A549 (cell line): ENCODE measurements at regions not wholly inside any gene's neighbourhood (a gene's known extent, or its start where the extent isn't known, plus 50 kb on each side); places are given as distances from the start of the nearest gene placed in this dataset.

Experiments used
- ATAC-seq, 2 experiments: fragments of 200-7000 bp in 1 of 2; fragments of >200 bp in 1 of 2; cut with Nextera tagmentation in 1 of 2; cut with Tn5 transposase in 1 of 2; 3 replicates each; pipeline versions ENCODE4 v1.8.0 to v1.9.1; 2018 to 2020; ENCODE audit warnings: mild to moderate bottlenecking in 1 of 2, moderate library complexity in 1 of 2
- CTCF ChIA-PET: fragments of 300-600 bp; sonication (Branson Sonifier 250); formaldehyde crosslinking; extraction: SDS; loops from one replicate; lab custom pipeline; 2021; ENCODE audit warnings: antibody characterized with exemption, inconsistent platforms; lab: Yijun Ruan, JAX
- POLR2A ChIA-PET: fragments of 350-600 bp; formaldehyde crosslinking; extraction: SDS; loops from one replicate; lab custom pipeline; 2021; ENCODE audit warnings: antibody characterized with exemption, inconsistent platforms; lab: Yijun Ruan, JAX
- DNase-seq, 2 experiments: peaks; one replicate each; pipeline versions ENCODE4 v3.0.0 to v3.0.0-alpha.2; 2011 to 2016; ENCODE audit warnings: low read depth in 1 of 2, low spot score in 1 of 2
- FAIRE-seq: peaks from 2 replicates; lab custom pipeline; 2011; peaks lifted over from hg19 to GRCh38; lab: Jason Lieb, UNC
- H3K27ac ChIP-seq, 2 experiments: fragments of >200 bp; sonication (Bioruptor Twin); formaldehyde crosslinking; 3 replicates each; pipeline ENCODE4 v1.5.1; 2016 to 2017
- H3K4me1 ChIP-seq: fragments of >200 bp; sonication (Bioruptor Twin); formaldehyde crosslinking; 3 replicates; pipeline ENCODE4 v1.6.1; 2016
- H3K4me2 ChIP-seq: fragments of >200 bp; sonication (Bioruptor Twin); formaldehyde crosslinking; 3 replicates; pipeline ENCODE4 v1.6.1; 2016
- H3K4me3 ChIP-seq: fragments of >200 bp; sonication (Bioruptor Twin); formaldehyde crosslinking; 3 replicates; pipeline ENCODE4 v1.5.1; 2016
- H3K9me3 ChIP-seq: fragments of >200 bp; sonication (Bioruptor Twin); formaldehyde crosslinking; 3 replicates; pipeline ENCODE4 v1.6.1; 2016
- BCL3 ChIP-seq: fragments of >200 bp; sonication (Bioruptor Twin); formaldehyde crosslinking; IDR thresholded peaks from 3 replicates; pipeline ENCODE4 v1.6.1; 2016
- CHD2 ChIP-seq: fragments of 150-350 bp; IDR thresholded peaks from 2 replicates; pipeline ENCODE4 v1.6.1; 2014; ENCODE audit warnings: low read length; ENCODE audit not compliant: partially characterized antibody
- CTCF ChIP-seq: fragments of >200 bp; sonication (Bioruptor Twin); formaldehyde crosslinking; IDR thresholded peaks from 3 replicates; pipeline ENCODE4 v1.5.1; 2016
- ELK1 ChIP-seq: fragments of 150-350 bp; IDR thresholded peaks from 2 replicates; pipeline ENCODE4 v1.6.1; 2014; ENCODE audit warnings: low read depth, mild to moderate bottlenecking, low read length
- FOSB ChIP-seq: fragments of 250-450 bp; sonication (Bioruptor Pico); IDR thresholded peaks from 2 replicates; pipeline ENCODE4 v1.5.0; 2020; ENCODE audit warnings: mild to moderate bottlenecking, moderate library complexity
- HES2 ChIP-seq: fragments of >200 bp; sonication (Bioruptor Twin); formaldehyde crosslinking; IDR thresholded peaks from 2 replicates; pipeline ENCODE4 v1.6.1; 2016
- HMGXB4 ChIP-seq: fragments of 250-450 bp; sonication (Bioruptor Pico); IDR thresholded peaks from 2 replicates; pipeline ENCODE4 v1.5.0; 2021; ENCODE audit warnings: mild to moderate bottlenecking, moderate library complexity, borderline replicate concordance
- JUN ChIP-seq, 2 experiments: fragments of >200 bp; sonication (Bioruptor Twin); formaldehyde crosslinking; IDR thresholded peaks; 2 replicates in 1 of 2; 3 replicates in 1 of 2; pipeline ENCODE4 v1.6.1; 2016 to 2017
- MAX ChIP-seq: IDR thresholded peaks from 2 replicates; pipeline ENCODE4 v1.6.1; 2012
- NFE2L2 ChIP-seq: fragments of 150-350 bp; conservative IDR thresholded peaks from 2 replicates; pipeline ENCODE4 v1.6.1; 2014; ENCODE audit warnings: low read length
- POLR2A ChIP-seq: IDR thresholded peaks from 2 replicates; pipeline ENCODE4 v1.6.1; 2012; ENCODE audit warnings: mild to moderate bottlenecking, low read length
- POLR2AphosphoS2 ChIP-seq: conservative IDR thresholded peaks from 2 replicates; pipeline ENCODE4 v1.6.1; 2012; ENCODE audit warnings: low read length, improper control_type of control experiment, inconsistent platforms
- RARB ChIP-seq: fragments of 250-450 bp; sonication (Bioruptor Pico); IDR thresholded peaks from 2 replicates; pipeline ENCODE4 v1.8.0; 2021; ENCODE audit warnings: mild to moderate bottlenecking, moderate library complexity
- REST ChIP-seq: fragments of 200-600 bp; sonication (generic); IDR thresholded peaks from 2 replicates; pipeline ENCODE4 v1.6.1; 2016; ENCODE audit warnings: antibody characterized with exemption, mild to moderate bottlenecking, moderate library complexity
- RFX5 ChIP-seq: fragments of 450-650 bp; IDR thresholded peaks from 2 replicates; pipeline ENCODE4 v1.7.1; 2014; ENCODE audit warnings: antibody characterized with exemption, mild to moderate bottlenecking, moderate library complexity
- SMC3 ChIP-seq: fragments of >200 bp; sonication (Bioruptor Twin); formaldehyde crosslinking; IDR thresholded peaks from 3 replicates; pipeline ENCODE4 v1.6.1; 2018; ENCODE audit warnings: inconsistent platforms
- USF2 ChIP-seq: fragments of 450-650 bp; IDR thresholded peaks from 2 replicates; pipeline ENCODE4 v1.6.1; 2014; ENCODE audit warnings: antibody characterized with exemption
- ZFP36 ChIP-seq: fragments of 450-650 bp; IDR thresholded peaks from 2 replicates; pipeline ENCODE4 v1.6.1; 2014; ENCODE audit warnings: borderline replicate concordance; ENCODE audit not compliant: partially characterized antibody
- WGBS: methylation state at CpG from one replicate; pipeline ENCODE4 v1.1.6; 2017; ENCODE audit errors: missing lambda C conversion rate; 5-methylcytosine and 5-hydroxymethylcytosine counted together

- no peak for TF ChIP-seq REST
- TF ChIP-seq, all 56 proteins: peak for 0
Measured at GRCh38 chr1:177656598-177656997, 313.3 kb downstream of the SEC16B start (continued).

- POLR2A ChIA-PET, result no interaction called here
- H3K4me3 ChIP-seq, result no peak overlapping the region
- no peaks in the 10 kb centered on the region for H3K4me1 ChIP-seq
- H3K27ac ChIP-seq, result no peak overlapping the region
- TF ChIP-seq FOSB (CRISPR knock-in tag) (no peak), SMC3 (no peak), HES2 (no peak), NFE2L2 (no peak), CHD2 (no peak), BCL3 (no peak)
- TF ChIP-seq, all 56 proteins: peak for 0
- ATAC-seq (no peak), DNase-seq (no peak), FAIRE-seq (no peak)
- 9% methylated on average over 3 of the region's 3 CpGs for WGBS
- no peaks in the 10 kb centered on the region for H3K9me3 ChIP-seq
- H3K4me2 ChIP-seq, result no peak overlapping the region
- CTCF ChIA-PET, result no interaction called here
Measured at GRCh38 chr1:177650947-177651346, 318.9 kb downstream of the SEC16B start.

GRCh38 chr1:177648731-177649265 is 321.1 kb downstream of the SEC16B start:
- Histone ChIP-seq H3K27ac (no peak overlapping the region), H3K4me3 (no peak overlapping the region), H3K4me2 (no peak overlapping the region), H3K4me1 (no peaks in the 10 kb centered on the region), H3K9me3 (no peaks in the 10 kb centered on the region)
- CTCF ChIA-PET, result no interaction called here
- FAIRE-seq, result no peak
- no peak for ATAC-seq
- no peak for DNase-seq
- 8% methylated on average over 6 of the region's 6 CpGs for WGBS
- POLR2A ChIA-PET, result no interaction called here
- no peak for TF ChIP-seq RFX5

GRCh38 chr1:177648138-177648537 is 321.7 kb downstream of the SEC16B start:
- ATAC-seq (no peak), DNase-seq (no peak), FAIRE-seq (no peak)
- 0% methylated on average over 1 of the region's 1 CpG for WGBS
- POLR2A ChIA-PET, result no interaction called here
- no peaks in the 10 kb centered on the region for H3K4me1 ChIP-seq
- no peak overlapping the region for H3K27ac ChIP-seq
- CTCF ChIA-PET, result no interaction called here
- no peak overlapping the region for H3K4me3 ChIP-seq
- H3K4me2 ChIP-seq, result no peak overlapping the region
- no peaks in the 10 kb centered on the region for H3K9me3 ChIP-seq
- TF ChIP-seq RARB (CRISPR knock-in tag) (no peak), USF2 (no peak), BCL3 (no peak), MAX (no peak), ELK1 (no peak), POLR2A (no peak), JUN (IDR thresholded peaks at IDR 0.05) (no peak), POLR2AphosphoS2 (no peak), ZFP36 (no peak), HMGXB4 (CRISPR knock-in tag) (no peak), CTCF (no peak), CHD2 (no peak), RFX5 (no peak)
